HEK293T (cell line): ENCODE measurements at regions not wholly inside any gene's neighbourhood (a gene's known extent, or its start where the extent isn't known, plus 50 kb on each side); places are given as distances from the start of the nearest gene placed in this dataset.

ENCODE experiments used
- CTCF ChIA-PET: fragments of 350-600 bp; formaldehyde crosslinking; extraction: SDS; loops from one replicate; lab custom pipeline; 2021; ENCODE audit warnings: antibody characterized with exemption, inconsistent platforms; lab: Yijun Ruan, JAX
- POLR2A ChIA-PET: fragments of 350-600 bp; formaldehyde crosslinking; extraction: SDS; loops from one replicate; lab custom pipeline; 2020; ENCODE audit warnings: antibody characterized with exemption, inconsistent platforms; lab: Yijun Ruan, JAX
- DNase-seq: peaks from one replicate; pipeline ENCODE4 v3.0.0; 2012; ENCODE audit warnings: mixed read lengths; ENCODE audit errors: extremely low spot score
- ARNT ChIP-seq: fragments of 450-650 bp; IDR thresholded peaks from 2 replicates; pipeline ENCODE4 v1.6.1; 2017; ENCODE audit warnings: mild to moderate bottlenecking
- BHLHE40 ChIP-seq: fragments of 450-650 bp; IDR thresholded peaks from 2 replicates; pipeline ENCODE4 v1.6.1; 2016; ENCODE audit warnings: mild to moderate bottlenecking, moderate library complexity, borderline replicate concordance
- CTBP1 ChIP-seq: fragments of 450-650 bp; IDR thresholded peaks from 2 replicates; pipeline ENCODE4 v1.6.1; 2016; ENCODE audit warnings: borderline replicate concordance
- ELF4 ChIP-seq: fragments of 450-650 bp; IDR thresholded peaks from 2 replicates; pipeline ENCODE4 v1.6.1; 2017; ENCODE audit warnings: antibody characterized with exemption
- FOXA1 ChIP-seq: fragments of 450-650 bp; IDR thresholded peaks from 2 replicates; pipeline ENCODE4 v1.6.1; 2016; ENCODE audit warnings: mild to moderate bottlenecking
- FOXK2 ChIP-seq: fragments of 450-650 bp; IDR thresholded peaks from 2 replicates; pipeline ENCODE4 v1.6.1; 2016; ENCODE audit warnings: mild to moderate bottlenecking
- FOXM1 ChIP-seq: fragments of 450-650 bp; IDR thresholded peaks from 2 replicates; pipeline ENCODE4 v1.6.1; 2017; ENCODE audit warnings: mild to moderate bottlenecking, borderline replicate concordance
- HDGF ChIP-seq: fragments of 450-650 bp; IDR thresholded peaks from 2 replicates; pipeline ENCODE4 v1.6.1; 2017; ENCODE audit warnings: antibody characterized with exemption, borderline replicate concordance
- L3MBTL2 ChIP-seq: fragments of 450-650 bp; conservative IDR thresholded peaks from 2 replicates; pipeline ENCODE4 v1.6.1; 2016; ENCODE audit warnings: mild to moderate bottlenecking
- LEF1 ChIP-seq: fragments of 450-650 bp; IDR thresholded peaks from 2 replicates; pipeline ENCODE4 v1.6.1; 2017; ENCODE audit warnings: mild to moderate bottlenecking, borderline replicate concordance
- NFRKB ChIP-seq: fragments of 450-650 bp; IDR thresholded peaks from 2 replicates; pipeline ENCODE4 v1.6.1; 2016; ENCODE audit warnings: mild to moderate bottlenecking, moderate library complexity
- PKNOX1 ChIP-seq: fragments of 450-650 bp; IDR thresholded peaks from 2 replicates; pipeline ENCODE4 v1.6.1; 2016
- SP1 ChIP-seq: fragments of 450-650 bp; IDR thresholded peaks from 2 replicates; pipeline ENCODE4 v1.6.1; 2017
- SUZ12 ChIP-seq: fragments of 450-650 bp; IDR thresholded peaks from 2 replicates; pipeline ENCODE4 v1.6.1; 2016; ENCODE audit warnings: mild to moderate bottlenecking
- TARDBP ChIP-seq: fragments of 450-650 bp; IDR thresholded peaks from 2 replicates; pipeline ENCODE4 v1.6.1; 2016
- ZNF384 ChIP-seq: fragments of 450-650 bp; IDR thresholded peaks from 2 replicates; pipeline ENCODE4 v1.6.1; 2016

DNA sequence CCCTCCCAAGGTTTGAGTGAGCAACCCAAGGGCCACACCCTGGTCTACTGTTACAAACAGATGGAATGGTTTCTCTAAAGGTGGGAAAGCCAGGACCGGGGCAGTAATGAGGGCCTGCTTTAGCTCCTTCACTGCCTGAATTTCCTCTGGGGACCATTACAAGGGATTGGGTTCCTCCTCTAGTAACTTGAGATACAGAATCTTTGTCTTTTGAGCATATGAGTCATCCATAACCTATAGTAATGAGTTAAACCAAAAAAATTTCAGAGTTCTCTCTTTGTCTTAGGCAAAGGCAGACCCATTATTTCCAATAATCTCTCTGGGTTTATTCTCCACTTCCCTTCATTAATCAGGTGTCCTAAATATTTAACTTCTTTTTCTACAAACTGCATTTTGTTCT, 618.8 kb downstream of the HINT1 start:
- ChIA-PET POLR2A (no interaction called here), CTCF (no interaction called here)
- TF ChIP-seq ZNF384 (no peak), ELF4 (no peak), SUZ12 (no peak), TARDBP (no peak), L3MBTL2 (no peak), BHLHE40 (no peak), ARNT (no peak), CTBP1 (no peak), NFRKB (no peak), LEF1 (no peak), FOXM1 (no peak), PKNOX1 (no peak), HDGF (no peak), SP1 (no peak), FOXA1 (no peak), FOXK2 (no peak)
- DNase-seq, result no peak

DNA sequence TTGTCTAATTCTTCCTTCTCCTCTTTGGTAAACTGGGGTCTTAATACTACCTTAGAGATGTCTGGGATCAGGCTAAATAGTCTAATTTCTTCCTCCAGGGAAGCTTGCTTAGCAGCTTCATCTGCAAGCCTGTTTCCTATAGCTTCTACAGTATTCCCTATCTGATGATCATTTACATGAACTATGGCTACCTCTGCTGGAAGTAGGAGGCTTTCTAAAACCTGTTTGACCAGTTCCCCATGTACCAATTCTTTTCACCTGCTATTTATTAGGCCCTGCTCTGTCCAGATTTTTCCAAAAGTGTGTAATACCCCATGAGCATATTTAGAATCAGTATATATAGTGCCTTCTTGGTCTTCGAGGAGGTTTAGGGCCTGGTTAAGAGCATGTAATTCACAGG, 619.8 kb downstream of the HINT1 start:
- ChIA-PET CTCF (no interaction called here), POLR2A (no interaction called here)
- DNase-seq, result no peak
- TF ChIP-seq SUZ12 (no peak), CTBP1 (no peak), PKNOX1 (no peak), FOXA1 (no peak), BHLHE40 (no peak), ARNT (no peak)

- CTCF ChIA-PET, result no interaction called here
- DNase-seq, result no peak
- POLR2A ChIA-PET, result no interaction called here
- TF ChIP-seq SP1 (no peak), FOXA1 (no peak), SUZ12 (no peak), ARNT (no peak), ZNF384 (no peak), FOXM1 (no peak), BHLHE40 (no peak), LEF1 (no peak), L3MBTL2 (no peak), NFRKB (no peak)
Observed at GRCh38 chr5:130541617-130542221, 623.3 kb downstream of the HINT1 start.

GRCh38 chr5:130536691-130537090, 628.4 kb downstream of the HINT1 start:
- POLR2A ChIA-PET, result no interaction called here
- TF ChIP-seq FOXA1 (no peak), SP1 (no peak), LEF1 (no peak), ARNT (no peak)
- CTCF ChIA-PET, result no interaction called here

DNA sequence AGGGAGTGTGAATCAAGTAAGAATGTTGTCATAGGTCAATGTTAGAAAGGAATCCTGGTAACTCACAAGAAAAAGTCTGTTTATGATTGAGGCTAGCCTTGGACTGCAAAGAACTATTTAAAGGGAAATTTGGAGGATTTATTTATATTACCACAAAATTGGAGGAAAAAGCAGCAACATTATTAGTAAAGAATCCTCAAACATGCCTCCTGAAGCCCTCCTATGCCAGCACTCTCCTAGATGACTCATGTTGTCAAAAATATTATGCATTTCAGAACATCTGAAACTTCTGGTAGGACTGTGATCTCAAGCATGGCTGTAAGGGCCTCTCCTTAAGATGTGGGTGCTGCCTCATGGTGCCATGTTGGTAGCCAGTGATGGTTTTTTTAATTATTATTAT, 628.5 kb downstream of the CHSY3 start:
- ChIA-PET CTCF (no interaction called here), POLR2A (no interaction called here)
- DNase-seq, result no peak
- TF ChIP-seq L3MBTL2 (no peak), ARNT (no peak), TARDBP (no peak), CTBP1 (no peak), FOXA1 (no peak), ZNF384 (no peak), FOXK2 (no peak), HDGF (no peak)

More at GRCh38 chr5:130536691-130537090, 628.4 kb downstream of the HINT1 start:
- DNase-seq, result no peak

- no peak for DNase-seq
- TF ChIP-seq FOXA1, result no peak
- TF ChIP-seq PKNOX1, result no peak
- ChIA-PET POLR2A (no interaction called here), CTCF (no interaction called here)
Observed at GRCh38 chr5:130529511-130530485, 625.5 kb downstream of the CHSY3 start.

- no peak for DNase-seq
- POLR2A ChIA-PET, result no interaction called here
- CTCF ChIA-PET, result no interaction called here
- TF ChIP-seq NFRKB (no peak), TARDBP (no peak), FOXA1 (no peak), CTBP1 (no peak), L3MBTL2 (no peak), ELF4 (no peak), BHLHE40 (no peak)
Observed at GRCh38 chr5:130529111-130529510, 624.8 kb downstream of the CHSY3 start.
